Renal cortex interstitium (tissue), 11 donors: ENCODE measurements at regions not wholly inside any gene's neighbourhood (a gene's known extent, or its start where the extent isn't known, plus 50 kb on each side); places are given as distances from the start of the nearest gene placed in this dataset.
A peak's percentile ranks its signal among the peaks of the same experiment; 100 is the strongest.

Experiments
- DNase-seq, 11 donors: peaks; one replicate each; pipeline ENCODE4 v3.0.0-alpha.2; 2013; ENCODE audit warnings: low read depth in 9 of 11, low spot score in 4 of 11; ENCODE audit errors: extremely low read depth in 1 of 11

GRCh38 chr2:111657351-111657975 is 226.5 kb downstream of the ANAPC1 start:
- no peak for DNase-seq

GRCh38 chr2:111659361-111660333 is 224.3 kb downstream of the ANAPC1 start:
- peak in 10 of 11 donors; percentile 28 to 76 (median 54) for DNase-seq

- DNase-seq: no peak
Measured at GRCh38 chr2:111660811-111661210, 223.2 kb downstream of the ANAPC1 start.

- DNase-seq: no peak
Measured at GRCh38 chr2:111661286-111661940, 222.6 kb downstream of the ANAPC1 start.

GRCh38 chr2:111662039-111662770 is 221.8 kb downstream of the ANAPC1 start:
- no peak for DNase-seq

GRCh38 chr2:111662771-111663470 is 221.1 kb downstream of the ANAPC1 start:
- DNase-seq: no peak

GRCh38 chr2:111663471-111664274 is 220.3 kb downstream of the ANAPC1 start:
- DNase-seq: peak in 1 of 11 donors; percentile 41

GRCh38 chr2:111664275-111664850 is 219.6 kb downstream of the ANAPC1 start:
- DNase-seq: no peak

- no peak for DNase-seq
Measured at GRCh38 chr2:111665011-111665410, 219.0 kb downstream of the ANAPC1 start.

GRCh38 chr2:111665551-111666116 is 218.4 kb downstream of the ANAPC1 start:
- no peak for DNase-seq

- no peak for DNase-seq
Measured at GRCh38 chr2:111666160-111666559, 217.8 kb downstream of the ANAPC1 start.

GRCh38 chr2:111667001-111667400 is 217.0 kb downstream of the ANAPC1 start:
- no peak for DNase-seq

- peak in 1 of 11 donors; percentile 32 for DNase-seq
Measured at GRCh38 chr2:111667542-111668273, 216.3 kb downstream of the ANAPC1 start.

GRCh38 chr2:111668274-111668616 is 215.7 kb downstream of the ANAPC1 start:
- no peak for DNase-seq

GRCh38 chr2:111668741-111669140 is 215.3 kb downstream of the ANAPC1 start:
- DNase-seq: no peak

- no peak for DNase-seq
Measured at GRCh38 chr2:111669928-111670695, 213.9 kb downstream of the ANAPC1 start.
